SK-N-MC (cell line): ENCODE measurements at regions not wholly inside any gene's neighbourhood (a gene's known extent, or its start where the extent isn't known, plus 50 kb on each side); places are given as distances from the start of the nearest gene placed in this dataset.

Experiments
- EZH2 ChIP-seq: fragments of 200-600 bp; sonication (generic); IDR thresholded peaks from one replicate; pipeline ENCODE4 v1.6.1; 2017; ENCODE audit warnings: antibody characterized with exemption
- FOXP2 ChIP-seq: optimal IDR thresholded peaks from 2 replicates; pipeline ENCODE3; 2011; ENCODE audit warnings: mild to moderate bottlenecking, moderate library complexity; ENCODE audit not compliant: insufficient read depth; ENCODE audit errors: extremely low read length, control extremely low read depth
- POLR2AphosphoS5 ChIP-seq: IDR thresholded peaks from 2 replicates; pipeline ENCODE4 v1.6.1; 2012; ENCODE audit warnings: mild to moderate bottlenecking, low read depth, low read length, borderline replicate concordance

GRCh38 chr14:86457481-86458135 lies 927.7 kb downstream of the FLRT2 start:
- TF ChIP-seq POLR2AphosphoS5 (no peak), EZH2 (no peak), FOXP2 (no peak)
